ENCODE measurements at regions not wholly inside any gene's neighbourhood (a gene's known extent, or its start where the extent isn't known, plus 50 kb on each side); places are given as distances from the start of the nearest gene placed in this dataset.

GRCh38 chr2:67498931-67499330 lies 101.8 kb downstream of the ETAA1 start:
- no peak for TF ChIP-seq CTCF (conservative IDR thresholded peaks at IDR 0.05; ENCODE audit: low read length)
- no peak for TF ChIP-seq EZH2phosphoT487 (IDR thresholded peaks at IDR 0.05; ENCODE audit: borderline replicate concordance)
